ENCODE measurements at regions not wholly inside any gene's neighbourhood (a gene's known extent, or its start where the extent isn't known, plus 50 kb on each side); places are given as distances from the start of the nearest gene placed in this dataset.
"Not testable (repeated sequence)": the region's sequence is repeated elsewhere in the genome, so short reads cannot be mapped to it uniquely, and the experiment has no call there.

GRCh38 chr1:79920960-79921669, 914.6 kb upstream of the ADGRL4 start:
- DNase-seq (ENCODE audit: low spot score), result no peak

- no peak for DNase-seq (ENCODE audit: low spot score)
Measured at GRCh38 chr1:79914896-79915295, 908.4 kb upstream of the ADGRL4 start.

- DNase-seq (ENCODE audit: low spot score), result no peak
Measured at GRCh38 chr1:79912813-79913212, 906.3 kb upstream of the ADGRL4 start.

DNA sequence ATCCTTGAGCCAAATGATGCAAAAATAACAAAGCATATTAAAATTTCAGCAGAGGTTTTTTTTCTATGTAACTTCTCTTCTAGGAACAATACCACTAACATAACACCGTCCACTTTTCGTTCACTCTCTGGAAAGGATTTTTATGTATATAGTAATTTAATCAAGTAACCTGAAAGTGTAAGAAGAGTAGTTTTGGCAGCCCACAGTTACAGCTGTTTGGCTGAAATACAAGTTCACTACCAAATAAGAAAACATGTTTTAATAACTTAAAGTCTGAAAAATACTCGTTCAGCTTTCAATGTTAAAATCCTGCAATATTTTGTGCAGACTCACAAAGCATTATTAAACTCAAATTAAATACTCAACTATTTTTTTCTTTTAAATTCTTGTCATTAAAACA, 896.8 kb upstream of the ADGRL4 start:
- no peak for DNase-seq (ENCODE audit: low spot score)

DNA sequence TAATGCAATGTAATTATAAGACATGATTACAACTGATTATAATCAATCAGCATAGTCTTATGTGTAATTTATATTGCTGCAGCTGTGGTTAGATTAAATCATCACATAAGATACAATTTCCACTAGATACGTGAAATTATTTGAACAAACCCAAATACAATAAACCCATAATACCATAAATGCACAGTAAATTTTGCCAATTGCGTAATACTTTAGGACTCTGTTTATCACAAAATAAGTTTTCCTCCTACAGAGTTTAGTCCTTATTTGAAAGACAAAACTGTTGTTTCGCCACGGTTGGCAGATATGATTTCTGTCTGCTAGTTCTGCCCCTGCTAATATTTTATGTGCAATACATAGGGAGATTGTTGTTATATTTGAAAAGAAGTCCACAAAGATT, 895.9 kb upstream of the ADGRL4 start:
- no peak for DNase-seq (ENCODE audit: low spot score)

GRCh38 chr1:79899914-79900313, 893.4 kb upstream of the ADGRL4 start:
- no peak for DNase-seq (ENCODE audit: low spot score)

- no peak for DNase-seq (ENCODE audit: low spot score)
Measured at GRCh38 chr1:79896140-79896539, 889.6 kb upstream of the ADGRL4 start.

DNA sequence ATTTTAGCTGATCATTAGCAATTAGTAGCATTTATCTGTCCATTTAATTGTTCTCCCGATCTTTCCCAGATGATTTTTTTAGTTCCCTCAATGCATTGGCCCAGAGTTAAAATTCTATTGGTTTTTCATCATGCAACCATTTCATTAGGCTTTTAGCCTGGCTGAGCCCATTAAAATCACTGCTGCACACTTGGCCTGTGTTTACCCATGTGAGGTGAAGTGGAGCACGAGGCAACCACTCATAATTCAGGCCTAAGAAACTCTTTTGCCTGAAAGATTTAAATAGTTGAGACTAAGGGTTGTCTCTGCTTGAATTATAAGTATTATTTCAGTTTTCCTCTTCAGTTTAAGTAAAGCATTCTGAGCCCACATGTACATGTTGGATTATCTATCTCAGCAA, 889.0 kb upstream of the ADGRL4 start:
- no peak for DNase-seq (ENCODE audit: low spot score)

GRCh38 chr1:79894129-79894528, 887.6 kb upstream of the ADGRL4 start:
- DNase-seq (ENCODE audit: low spot score), result not testable (repeated sequence)

DNA sequence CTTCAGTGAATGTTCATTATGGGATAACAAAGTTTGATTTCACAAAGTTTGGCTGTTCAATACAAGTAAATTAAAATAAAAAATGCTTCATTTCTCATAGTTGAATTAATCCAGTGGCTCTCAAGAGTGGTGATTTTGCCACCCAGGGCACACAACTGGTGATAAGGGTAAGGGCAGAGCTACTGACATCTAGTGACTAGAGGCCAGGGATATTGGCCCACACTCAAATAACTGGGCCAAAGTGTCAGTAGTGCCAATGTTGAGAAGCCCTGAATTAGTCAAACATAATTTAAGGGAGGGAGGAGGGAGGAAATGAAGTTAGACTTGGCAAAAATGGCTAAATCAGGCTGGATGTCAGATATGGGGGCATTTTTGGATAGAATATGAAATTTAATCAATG, 880.5 kb upstream of the ADGRL4 start:
- DNase-seq (ENCODE audit: low spot score), result no peak

GRCh38 chr1:79885101-79885500, 878.6 kb upstream of the ADGRL4 start:
- no peak for DNase-seq (ENCODE audit: low spot score)

DNA sequence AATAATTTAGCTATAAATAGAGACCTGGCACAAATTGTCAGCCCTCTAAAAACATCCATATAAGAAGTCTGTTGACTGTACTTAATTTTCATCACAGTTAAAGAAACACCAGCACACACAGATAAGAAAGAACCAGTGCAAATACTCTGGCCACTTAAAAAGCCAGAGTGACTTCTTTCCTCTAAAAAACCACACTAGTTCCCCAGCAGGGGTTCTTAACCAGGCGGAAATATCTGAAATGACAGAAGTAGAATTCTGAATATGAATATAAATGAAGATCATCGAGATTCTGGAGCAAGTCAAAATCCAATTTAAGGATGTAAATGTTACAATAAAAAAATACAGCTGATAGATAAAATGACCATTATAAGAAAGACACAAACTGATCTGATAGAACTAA, 870.6 kb upstream of the ADGRL4 start:
- DNase-seq (ENCODE audit: low spot score), result no peak

- no peak for DNase-seq (ENCODE audit: low spot score)
Measured at GRCh38 chr1:79875187-79875586, 868.7 kb upstream of the ADGRL4 start.

DNA sequence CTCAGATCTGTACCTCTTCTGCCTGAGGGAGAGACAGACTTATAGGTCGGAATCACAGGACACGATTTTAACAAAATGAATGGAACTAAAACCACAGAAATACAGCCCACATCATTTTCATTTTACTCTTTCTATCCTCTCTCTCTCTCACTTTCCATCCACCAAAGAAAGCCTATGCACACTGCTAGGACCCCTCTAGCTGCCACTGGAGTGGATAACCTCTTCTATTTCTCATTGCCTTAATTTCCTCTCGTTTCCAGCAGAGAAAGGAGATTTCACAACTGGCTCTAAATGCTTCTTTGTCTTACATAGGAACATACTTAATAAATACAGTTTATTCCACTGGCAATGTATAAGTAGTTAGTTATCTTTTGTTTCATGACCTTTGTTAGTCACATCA, 867.8 kb upstream of the ADGRL4 start:
- no peak for DNase-seq (ENCODE audit: low spot score)

GRCh38 chr1:79859212-79859948, 852.9 kb upstream of the ADGRL4 start:
- no peak for DNase-seq (ENCODE audit: low spot score)

- no peak for DNase-seq (ENCODE audit: low spot score)
Measured at GRCh38 chr1:79852004-79852403, 845.5 kb upstream of the ADGRL4 start.

DNA sequence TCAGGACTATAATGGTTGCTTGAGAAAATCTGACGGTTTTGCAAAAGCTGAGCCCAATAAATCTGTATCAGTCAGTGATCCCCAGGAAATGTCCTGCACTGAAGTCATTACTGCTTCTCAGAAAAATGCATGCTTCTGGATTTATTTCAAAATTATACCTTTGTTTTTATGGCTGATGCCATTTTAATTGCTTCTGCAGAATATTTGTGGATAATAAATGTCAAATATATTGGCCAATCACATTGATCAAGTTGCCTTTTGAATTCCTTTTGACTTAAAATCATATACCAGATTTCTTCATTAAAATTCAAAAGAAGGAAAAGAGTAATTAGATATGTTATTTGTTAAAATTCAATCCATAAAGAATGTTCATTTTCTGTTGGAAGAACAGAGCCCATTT, 842.9 kb upstream of the ADGRL4 start:
- no peak for DNase-seq (ENCODE audit: low spot score)

DNA sequence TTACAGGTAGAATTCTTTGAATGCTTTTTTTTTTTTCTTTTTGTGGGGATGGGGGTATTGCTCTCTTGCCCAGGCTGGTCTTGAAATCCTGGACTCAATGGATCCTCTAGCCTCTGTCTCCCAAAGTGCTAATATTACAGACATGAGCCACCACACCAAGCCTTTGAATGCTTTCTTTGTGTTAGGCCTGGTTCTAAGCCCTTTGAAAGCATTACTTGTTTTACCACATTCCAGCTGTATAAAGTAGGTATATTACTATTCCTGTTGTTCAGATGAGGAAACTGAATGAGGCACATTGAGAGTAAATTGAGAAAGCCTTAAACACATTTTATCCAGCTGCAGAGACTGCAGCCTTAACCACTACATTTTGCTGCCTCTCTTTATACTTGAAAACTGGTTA, 841.8 kb upstream of the ADGRL4 start:
- no peak for DNase-seq (ENCODE audit: low spot score)

DNA sequence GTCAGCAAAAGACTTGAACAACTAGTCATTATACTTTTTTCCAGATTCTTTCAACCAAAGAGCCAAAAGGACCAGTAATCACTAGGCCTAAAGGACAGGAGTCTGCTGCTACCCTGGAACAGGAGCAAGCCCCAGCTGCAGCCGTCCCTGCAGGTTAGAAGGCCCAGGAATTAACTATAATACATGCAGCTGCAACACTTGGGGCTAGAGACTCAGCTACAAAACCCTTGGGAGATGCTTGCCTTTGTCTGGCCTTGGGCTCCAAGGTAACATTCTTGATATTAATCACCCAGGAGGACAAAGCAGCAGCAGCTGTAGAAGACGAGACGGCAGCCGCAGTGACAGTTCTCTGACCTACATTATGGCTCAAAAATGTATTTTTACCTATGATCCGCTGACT, 841.2 kb upstream of the ADGRL4 start:
- DNase-seq (ENCODE audit: low spot score), result no peak

DNA sequence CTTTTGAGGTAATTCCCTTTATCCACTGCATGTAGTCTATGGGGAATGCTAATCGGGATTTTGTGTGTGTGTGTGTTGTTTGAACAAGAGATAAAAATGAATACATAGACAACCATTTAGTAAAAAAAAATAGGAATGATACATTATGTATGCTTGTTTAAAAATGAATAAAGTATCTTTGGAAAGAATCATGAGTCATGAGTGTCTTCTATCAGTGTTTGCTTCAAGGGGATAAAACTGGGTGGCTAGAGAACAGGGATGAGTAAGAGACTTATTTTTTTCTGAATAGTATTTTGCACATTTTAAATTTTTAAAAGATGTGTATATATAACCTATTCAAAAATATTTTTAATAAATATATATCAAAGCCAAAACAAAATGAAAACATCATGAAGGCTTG, 839.4 kb upstream of the ADGRL4 start:
- DNase-seq (ENCODE audit: low spot score), result no peak

DNA sequence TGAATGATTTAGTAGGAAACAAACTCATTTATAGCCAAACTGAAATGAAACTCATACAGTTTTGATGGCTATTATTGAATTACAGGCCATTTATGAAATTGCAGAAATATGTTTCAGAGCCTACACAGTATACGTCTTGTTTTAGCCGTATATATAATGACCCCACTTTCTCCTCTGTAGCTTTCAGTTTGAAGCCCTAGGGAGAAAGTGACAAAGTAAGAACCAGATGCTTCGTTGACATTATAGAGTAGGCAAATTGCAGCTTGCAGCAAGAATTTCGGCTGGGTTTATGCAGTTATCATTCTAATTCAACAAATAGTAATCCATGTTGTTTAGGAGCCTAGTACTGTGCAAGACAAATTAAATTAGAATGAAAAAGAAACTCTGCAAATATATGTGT, 836.3 kb upstream of the ADGRL4 start:
- no peak for DNase-seq (ENCODE audit: low spot score)

- no peak for DNase-seq (ENCODE audit: low spot score)
Measured at GRCh38 chr1:79839882-79840281, 833.4 kb upstream of the ADGRL4 start.

DNA sequence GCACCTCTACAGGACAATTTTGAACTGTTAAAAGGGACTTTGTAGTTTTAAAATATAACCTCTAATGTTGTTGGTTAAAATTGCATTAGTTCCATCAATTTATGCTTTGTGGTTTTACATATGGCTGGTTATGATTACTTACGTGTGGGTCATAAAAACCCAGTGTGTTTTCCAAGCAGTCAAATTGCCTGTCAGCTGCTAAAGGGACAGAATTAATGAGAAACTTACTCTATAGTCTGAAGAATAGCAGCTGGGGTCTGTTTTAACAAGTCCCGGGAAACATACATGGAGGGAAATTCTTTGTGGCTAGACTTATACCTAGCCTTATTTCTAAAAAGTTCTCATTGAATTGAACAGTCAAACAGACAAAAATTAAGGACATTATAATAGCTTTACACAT, 820.9 kb upstream of the ADGRL4 start:
- no peak for DNase-seq (ENCODE audit: low spot score)

DNA sequence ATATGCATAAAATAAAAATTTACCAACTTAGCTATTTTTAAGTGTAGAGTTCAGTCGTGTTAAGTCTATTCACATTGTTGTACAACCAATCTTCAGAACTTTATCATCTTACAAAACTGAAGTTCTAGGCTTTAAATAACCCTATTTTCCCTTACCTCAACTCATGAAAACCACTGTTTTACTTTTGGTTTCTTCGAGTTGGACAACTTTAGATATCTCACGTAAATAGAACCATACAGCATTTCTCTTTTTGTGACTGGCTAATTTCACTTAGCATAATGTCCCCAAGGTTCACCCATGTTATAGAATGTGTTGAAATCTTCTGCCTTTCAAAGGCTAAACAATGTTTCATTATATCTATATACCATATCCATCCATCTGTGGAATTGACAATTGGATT, 819.0 kb upstream of the ADGRL4 start:
- no peak for DNase-seq (ENCODE audit: low spot score)

All from activated CD4-positive, alpha-beta T cell treated with anti-CD3 and anti-CD28 coated beads, Interleukin-2, Interleukin-4, amounts not matched to agents 100 ng/mL and 50 ng/mL, durations not matched to agents 16 hours and 8 hours (primary cell).